Stimulated activated CD4-positive, alpha-beta T cell treated with anti-CD3 and anti-CD28 coated beads, Interleukin-15, amount 100 ng/mL, for 24 hours (primary cell): ENCODE measurements at regions not wholly inside any gene's neighbourhood (a gene's known extent, or its start where the extent isn't known, plus 50 kb on each side); places are given as distances from the start of the nearest gene placed in this dataset.
"Not testable (repeated sequence)": the region's sequence is repeated elsewhere in the genome, so short reads cannot be mapped to it uniquely, and the experiment has no call there.

Source experiments
- DNase-seq: peaks from one replicate; pipeline ENCODE4 v3.0.0-alpha.2; 2020

DNA sequence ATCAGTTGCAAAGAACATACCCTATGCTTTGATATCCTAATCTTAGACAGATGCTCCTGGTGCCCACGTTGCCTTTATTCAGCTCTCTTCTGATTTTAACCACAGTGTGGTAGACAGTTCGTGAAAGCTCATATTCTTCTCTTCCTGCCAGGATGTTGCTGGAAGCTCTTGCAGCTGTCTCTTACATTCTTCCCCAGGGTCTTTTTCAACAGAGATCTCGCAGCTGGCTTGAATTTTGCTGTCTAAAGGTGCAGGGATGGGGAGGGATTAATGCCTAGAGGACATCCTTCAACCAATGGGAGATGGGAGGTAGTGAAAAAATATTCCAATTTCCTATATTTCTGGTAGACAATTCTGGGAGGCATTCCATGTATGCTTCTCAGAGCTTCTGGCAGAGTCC, 150.0 kb upstream of the APP start:
- DNase-seq: no peak

DNA sequence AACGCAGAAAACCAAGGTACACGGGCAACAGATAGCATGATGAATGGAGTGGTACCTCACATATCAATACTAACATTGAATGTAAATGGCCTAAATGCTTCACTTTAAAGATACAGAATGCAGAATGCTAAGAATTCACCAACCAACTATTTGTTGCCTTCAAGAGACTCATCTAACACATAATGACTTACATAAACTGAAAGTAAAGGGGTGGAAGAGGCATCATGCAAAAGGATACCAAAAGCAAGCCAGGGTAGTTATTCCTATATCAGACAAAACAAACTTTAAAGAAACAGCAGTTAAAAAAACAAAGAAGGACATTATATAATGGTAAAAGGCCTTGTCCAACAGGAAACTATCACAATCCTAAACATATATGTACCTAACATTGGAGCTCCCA, 137.1 kb upstream of the APP start:
- DNase-seq: no peak

GRCh38 chr21:26297851-26298250, 127.3 kb upstream of the APP start:
- no peak for DNase-seq

DNA sequence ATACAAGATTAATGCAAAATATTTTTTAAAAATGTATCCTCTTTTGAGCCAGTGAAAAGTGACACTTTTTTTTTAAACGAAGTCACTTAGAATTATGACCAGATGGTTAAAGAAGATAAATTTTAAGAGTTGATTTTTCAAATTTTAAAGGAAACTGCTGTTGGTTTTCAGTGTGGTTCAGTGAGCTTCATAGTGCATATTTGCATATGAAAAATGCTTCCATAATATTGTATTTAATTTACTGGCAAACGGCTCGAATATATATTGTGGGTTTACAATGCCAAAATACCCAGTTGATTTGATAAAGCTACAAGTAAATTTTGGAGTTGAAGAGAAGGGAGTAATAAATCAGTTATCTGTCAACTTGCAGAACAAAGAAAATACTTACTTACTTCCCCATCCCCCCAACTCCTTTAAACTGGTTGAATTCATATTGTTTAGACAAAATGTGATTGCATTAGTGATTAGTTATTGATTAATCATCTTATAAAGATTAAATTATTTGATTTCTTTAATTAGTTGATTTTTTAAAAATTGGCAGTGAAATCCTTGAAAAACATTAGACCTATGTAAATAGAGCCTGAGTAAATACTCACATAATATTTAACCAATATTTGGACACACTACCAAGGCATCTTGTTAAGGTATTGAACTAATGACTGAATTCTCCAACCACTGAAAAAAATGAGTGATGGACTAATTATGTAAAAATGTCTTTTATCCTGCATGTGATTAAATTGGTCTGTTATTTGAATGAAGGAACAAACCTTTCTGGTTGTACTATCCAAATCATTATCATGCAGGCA, 122.8 kb upstream of the APP start:
- DNase-seq: no peak

DNA sequence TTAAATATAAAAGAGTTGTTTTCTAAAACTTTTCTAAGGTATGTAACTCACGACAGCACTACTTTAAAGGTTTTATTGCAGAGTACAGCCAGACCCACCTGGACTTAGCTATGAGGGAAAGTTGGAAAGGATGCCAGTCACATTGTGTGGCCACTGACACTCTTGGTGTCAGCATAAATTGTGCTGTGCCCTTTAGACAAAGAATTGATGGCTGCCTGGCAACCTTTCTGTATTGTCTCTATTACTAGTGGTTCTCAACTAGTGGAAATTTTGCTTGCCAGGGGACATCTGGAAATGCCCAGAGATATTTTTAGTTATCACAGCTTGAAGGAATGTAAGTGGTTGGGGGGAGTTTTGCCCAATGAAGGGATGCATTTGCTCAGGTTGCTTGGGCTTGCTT, 117.5 kb upstream of the APP start:
- no peak for DNase-seq

GRCh38 chr21:26284531-26284930, 114.0 kb upstream of the APP start:
- no peak for DNase-seq

DNA sequence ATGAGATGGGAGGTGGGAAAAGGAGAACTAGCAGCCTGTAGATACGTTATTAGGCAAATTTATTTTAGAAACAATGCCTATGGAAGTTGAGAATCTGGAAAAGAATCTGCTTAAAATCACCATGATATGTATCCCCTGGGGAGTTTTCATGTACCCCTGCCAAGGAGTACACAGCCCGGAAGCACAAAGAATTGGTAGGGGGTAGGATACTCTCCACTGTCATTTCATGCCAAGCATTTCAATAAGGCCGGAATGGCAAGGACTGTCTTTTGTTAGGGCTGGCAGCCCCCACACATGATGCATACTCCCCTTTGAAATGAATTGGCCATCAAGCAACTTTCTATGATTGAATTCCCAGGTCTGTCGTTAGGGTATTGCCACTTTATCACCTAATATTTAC, 111.5 kb upstream of the APP start:
- no peak for DNase-seq

DNA sequence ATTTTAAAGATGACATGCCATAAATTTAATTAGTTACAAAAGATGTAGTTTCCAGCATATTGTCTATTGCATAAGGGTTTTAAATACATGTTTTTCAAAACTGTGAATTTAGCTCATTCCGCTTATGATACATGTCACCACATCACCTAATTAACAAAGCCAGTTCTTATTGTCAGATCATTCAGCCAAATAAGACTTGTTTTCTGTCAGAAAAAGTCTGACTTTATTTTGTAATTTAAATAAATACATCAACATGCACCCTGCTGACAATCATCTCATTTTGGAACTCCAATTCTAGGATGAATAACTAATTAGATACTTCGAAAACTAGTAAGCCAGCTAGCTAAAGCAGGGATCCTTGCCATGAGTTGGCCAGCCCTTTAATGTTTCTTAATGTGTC, 110.9 kb upstream of the APP start:
- DNase-seq: no peak

GRCh38 chr21:26280775-26281174, 110.2 kb upstream of the APP start:
- no peak for DNase-seq

DNA sequence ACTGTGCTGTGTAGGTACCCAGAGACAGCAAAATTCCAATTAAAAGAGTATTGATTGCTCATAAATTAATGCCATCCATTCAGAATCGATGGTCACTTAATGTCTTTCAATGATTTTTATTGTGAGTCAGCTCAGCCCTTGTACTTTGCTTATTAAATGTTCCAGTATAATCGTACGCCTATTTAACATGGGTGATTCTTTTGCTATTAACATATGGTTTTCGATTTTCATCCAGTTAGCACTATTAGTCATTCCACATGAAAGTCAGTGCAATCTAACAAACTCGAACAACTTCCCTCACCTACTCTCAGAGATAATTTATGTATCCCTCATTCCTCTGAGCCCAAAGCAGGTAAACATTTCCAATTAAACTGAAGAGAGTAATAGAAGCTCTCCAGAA, 109.6 kb upstream of the APP start:
- DNase-seq: no peak

DNA sequence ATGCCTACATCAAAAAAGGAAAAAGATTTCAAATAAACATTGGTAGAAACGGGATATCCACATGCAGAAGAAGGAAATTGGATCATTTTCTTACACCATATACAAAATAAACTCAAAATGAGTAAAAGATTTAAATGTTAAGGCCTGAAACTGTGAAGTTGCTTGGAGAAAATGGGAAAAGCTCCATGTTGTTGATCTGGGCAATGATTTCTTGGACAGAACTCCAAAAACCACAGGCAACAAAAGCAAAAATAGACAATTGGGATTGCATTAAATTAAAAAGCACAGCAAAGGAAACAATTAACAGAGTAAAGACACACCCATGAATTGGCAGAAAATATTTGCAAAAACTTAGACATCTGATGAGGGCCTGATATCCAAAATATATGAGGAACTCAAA, 105.2 kb upstream of the APP start:
- no peak for DNase-seq

- DNase-seq: no peak
Observed at GRCh38 chr21:26273686-26274313, 103.2 kb upstream of the APP start.

- DNase-seq: no peak
Observed at GRCh38 chr21:26267389-26267788, 96.8 kb upstream of the APP start.

- no peak for DNase-seq
Observed at GRCh38 chr21:26246073-26246472, 75.5 kb upstream of the APP start.

GRCh38 chr21:26245428-26245827, 74.9 kb upstream of the APP start:
- no peak for DNase-seq

- no peak for DNase-seq
Observed at GRCh38 chr21:26238646-26239045, 68.1 kb upstream of the APP start.

DNA sequence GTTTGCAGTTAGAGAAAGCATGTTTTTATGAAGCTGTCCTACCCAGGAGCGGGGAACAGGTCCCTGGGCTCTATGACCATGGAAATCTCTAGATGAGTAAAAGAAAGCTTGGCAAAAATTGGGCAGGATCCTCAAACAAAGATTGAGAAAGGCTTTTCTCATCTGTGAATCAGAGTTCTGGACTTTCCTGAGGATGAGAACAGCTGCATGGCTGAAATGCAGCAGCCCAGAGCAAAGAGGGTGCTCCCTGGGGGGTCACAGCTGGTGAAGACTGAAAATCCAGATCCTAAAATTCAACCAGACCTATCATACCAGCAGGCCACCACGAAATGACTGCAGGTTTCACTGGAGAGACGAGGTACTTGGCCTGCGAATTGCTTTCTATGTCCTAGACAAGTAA, 65.7 kb upstream of the APP start:
- DNase-seq: no peak

DNA sequence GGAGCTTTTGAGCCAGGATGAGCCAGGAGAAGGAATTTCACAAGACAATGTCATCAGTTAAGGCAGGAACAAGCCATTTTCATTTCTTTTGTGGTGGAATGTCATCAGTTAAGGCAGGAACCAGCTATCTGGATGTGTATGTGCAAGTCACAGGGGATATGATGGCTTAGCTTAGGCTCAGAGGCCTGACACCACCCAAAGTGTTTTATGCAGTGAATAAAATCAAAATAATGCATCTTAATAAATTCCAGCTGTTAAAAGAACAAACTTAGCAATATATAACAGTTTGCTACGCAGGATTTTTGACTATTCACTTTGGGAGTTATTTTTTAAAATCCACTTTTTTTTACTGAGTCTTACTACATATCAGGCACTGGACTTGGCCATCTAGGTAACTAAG, 62.7 kb upstream of the APP start:
- not testable (repeated sequence) for DNase-seq

DNA sequence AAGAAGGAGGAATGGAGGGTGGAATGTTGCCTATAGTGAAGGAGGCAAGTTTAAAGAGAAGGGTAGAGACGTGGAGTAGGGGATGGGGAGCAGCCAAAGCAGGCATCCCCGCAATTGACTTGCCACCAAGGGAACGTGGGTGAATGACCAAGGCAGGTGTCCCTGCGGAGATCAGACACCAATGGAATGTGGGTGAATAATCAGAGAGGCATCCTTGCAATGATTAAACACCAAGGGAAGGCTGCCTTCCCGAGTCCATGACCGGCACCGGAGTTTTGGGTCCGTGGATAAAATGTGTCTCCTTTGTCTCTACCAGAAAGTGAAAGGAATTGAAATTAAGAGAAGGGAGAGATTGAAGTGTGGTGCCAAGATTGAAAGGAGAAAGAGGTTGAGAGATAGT, 61.9 kb upstream of the APP start:
- not testable (repeated sequence) for DNase-seq

DNA sequence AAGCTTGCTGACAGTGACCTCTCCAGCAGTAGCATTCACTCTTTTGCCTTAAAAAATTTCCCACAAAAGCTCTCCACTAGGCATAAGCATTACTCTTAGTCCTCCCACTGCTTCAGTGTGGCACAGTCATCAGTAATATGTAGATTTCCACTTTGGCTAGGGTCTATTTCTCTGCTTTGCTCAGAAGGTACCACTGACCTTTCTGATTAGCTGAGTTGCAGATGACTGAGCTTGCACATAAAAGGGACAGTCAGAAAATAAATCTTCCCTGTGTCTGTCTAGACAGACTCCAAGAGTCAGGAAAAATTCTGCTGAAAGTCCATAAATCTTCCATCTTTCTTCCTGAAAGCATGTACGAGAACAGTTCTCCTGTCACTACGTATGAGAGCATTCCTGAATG, 56.6 kb upstream of the APP start:
- no peak for DNase-seq

GRCh38 chr21:26226724-26227123, 56.2 kb upstream of the APP start:
- DNase-seq: no peak

GRCh38 chr21:26225046-26225445, 54.5 kb upstream of the APP start:
- DNase-seq: no peak

DNA sequence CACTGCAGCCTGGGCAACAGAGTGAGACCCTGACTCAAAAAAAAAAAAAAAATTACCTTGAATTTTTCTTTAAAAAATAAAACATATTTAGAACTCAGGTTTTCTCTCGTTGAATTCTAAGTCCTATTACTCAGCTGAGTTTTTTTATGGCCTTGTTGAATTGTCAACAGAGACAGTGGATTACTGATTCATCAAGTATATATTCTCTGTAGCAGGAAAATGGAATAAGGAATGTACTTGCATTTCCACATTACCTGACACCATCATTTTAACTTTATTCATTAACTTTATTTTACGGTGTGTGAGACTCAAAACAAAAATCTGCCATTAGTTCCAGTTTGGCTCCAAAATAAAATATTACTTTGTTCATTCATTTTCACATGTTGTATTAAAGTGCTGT, 53.8 kb upstream of the APP start:
- no peak for DNase-seq
